SK-N-SH treated with all-trans-retinoic acid at 6 μM for 48 hours (cell line): ENCODE measurements at regions not wholly inside any gene's neighbourhood (a gene's known extent, or its start where the extent isn't known, plus 50 kb on each side); places are given as distances from the start of the nearest gene placed in this dataset.

Source experiments
- ATAC-seq: fragments of 200-7000 bp; cut with Tn5 transposase; 3 replicates; pipeline ENCODE4 v1.9.1; 2020; ENCODE audit warnings: mild to moderate bottlenecking, moderate library complexity
- ARNTL ChIP-seq: fragments of 450-650 bp; formaldehyde crosslinking; IDR thresholded peaks from 2 replicates; pipeline ENCODE4 v1.5.0; 2020; ENCODE audit warnings: low read depth, mild to moderate bottlenecking, moderate library complexity, borderline replicate concordance
- BACH2 ChIP-seq: fragments of 250-450 bp; sonication (Bioruptor Pico); IDR thresholded peaks from 2 replicates; pipeline ENCODE4 v1.9.0; 2021; ENCODE audit warnings: mild to moderate bottlenecking, borderline replicate concordance
- CREB5 ChIP-seq: fragments of 250-450 bp; sonication (Bioruptor Pico); IDR thresholded peaks from 2 replicates; pipeline ENCODE4 v1.5.1; 2020; ENCODE audit warnings: low read depth, mild to moderate bottlenecking, moderate library complexity
- CSRNP3 ChIP-seq: fragments of 250-450 bp; sonication (Bioruptor Pico); IDR thresholded peaks from 2 replicates; pipeline ENCODE4 v1.5.1; 2021; ENCODE audit warnings: mild to moderate bottlenecking, moderate library complexity
- ESRRG ChIP-seq: fragments of 250-450 bp; sonication (Bioruptor Pico); IDR thresholded peaks from 2 replicates; pipeline ENCODE4 v1.6.1; 2021; ENCODE audit warnings: mild to moderate bottlenecking
- ISL1 ChIP-seq: fragments of 250-450 bp; sonication (Bioruptor Pico); IDR thresholded peaks from 2 replicates; pipeline ENCODE4 v2.1.2; 2022; ENCODE audit warnings: mild to moderate bottlenecking, moderate library complexity
- OSR1 ChIP-seq: fragments of 250-450 bp; sonication (Bioruptor Pico); IDR thresholded peaks from 2 replicates; pipeline ENCODE4 v1.8.0; 2022; ENCODE audit warnings: moderate library complexity, mild to moderate bottlenecking, inconsistent platforms
- RARB ChIP-seq: fragments of 250-450 bp; sonication (Bioruptor Pico); IDR thresholded peaks from 2 replicates; pipeline ENCODE4 v1.8.0; 2021; ENCODE audit warnings: mild to moderate bottlenecking, moderate library complexity
- SNAI2 ChIP-seq: fragments of 250-450 bp; sonication (Bioruptor Pico); IDR thresholded peaks from 2 replicates; pipeline ENCODE4 v1.5.0; 2020; ENCODE audit warnings: mild to moderate bottlenecking, moderate library complexity
- TCF4 ChIP-seq: fragments of 250-450 bp; sonication (Bioruptor Pico); IDR thresholded peaks from 2 replicates; pipeline ENCODE4 v1.8.0; 2021; ENCODE audit warnings: mild to moderate bottlenecking, moderate library complexity, borderline replicate concordance
- TOX ChIP-seq: fragments of 250-450 bp; sonication (Bioruptor Pico); IDR thresholded peaks from 2 replicates; pipeline ENCODE4 v1.8.0; 2021; ENCODE audit warnings: mild to moderate bottlenecking, moderate library complexity, borderline replicate concordance
- TSHZ2 ChIP-seq: fragments of 250-450 bp; sonication (Bioruptor Pico); IDR thresholded peaks from 2 replicates; pipeline ENCODE4 v1.5.0; 2020; ENCODE audit warnings: mild to moderate bottlenecking, moderate library complexity
- ZFP3 ChIP-seq: fragments of 250-450 bp; sonication (Bioruptor Pico); IDR thresholded peaks from 2 replicates; pipeline ENCODE4 v1.5.0; 2020; ENCODE audit warnings: mild to moderate bottlenecking, moderate library complexity
- ZNF565 ChIP-seq: fragments of 450-650 bp; formaldehyde crosslinking; conservative IDR thresholded peaks from 2 replicates; pipeline ENCODE4 v1.5.0; 2020; ENCODE audit warnings: low read depth, mild to moderate bottlenecking, moderate library complexity
- ZNF70 ChIP-seq: fragments of 450-650 bp; formaldehyde crosslinking; IDR thresholded peaks from 2 replicates; pipeline ENCODE4 v1.5.0; 2020; ENCODE audit warnings: mild to moderate bottlenecking, moderate library complexity
- ZNF8 ChIP-seq: fragments of 450-650 bp; formaldehyde crosslinking; IDR thresholded peaks from 2 replicates; pipeline ENCODE4 v1.5.0; 2020; ENCODE audit warnings: mild to moderate bottlenecking, moderate library complexity
- TF ChIP-seq, protein P1 (sequence below): fragments of 250-450 bp; sonication (Bioruptor Pico); IDR thresholded peaks from 2 replicates; pipeline ENCODE4 v1.8.0; 2021; ENCODE audit warnings: low read depth, mild to moderate bottlenecking, moderate library complexity, borderline replicate concordance
- TF ChIP-seq, protein P2 (sequence below): fragments of 250-450 bp; sonication (Bioruptor Pico); IDR thresholded peaks from 2 replicates; pipeline ENCODE4 v1.8.0; 2020; ENCODE audit warnings: mild to moderate bottlenecking, moderate library complexity, borderline replicate concordance

- TF ChIP-seq SNAI2: no peak
- no peak for TF ChIP-seq CREB5 (CRISPR knock-in tag)
- TF ChIP-seq ZNF8 (CRISPR knock-in tag): no peak
- no peak for TF ChIP-seq CSRNP3
- TF ChIP-seq OSR1 (CRISPR knock-in tag): no peak
- TF ChIP-seq, protein P1, sequence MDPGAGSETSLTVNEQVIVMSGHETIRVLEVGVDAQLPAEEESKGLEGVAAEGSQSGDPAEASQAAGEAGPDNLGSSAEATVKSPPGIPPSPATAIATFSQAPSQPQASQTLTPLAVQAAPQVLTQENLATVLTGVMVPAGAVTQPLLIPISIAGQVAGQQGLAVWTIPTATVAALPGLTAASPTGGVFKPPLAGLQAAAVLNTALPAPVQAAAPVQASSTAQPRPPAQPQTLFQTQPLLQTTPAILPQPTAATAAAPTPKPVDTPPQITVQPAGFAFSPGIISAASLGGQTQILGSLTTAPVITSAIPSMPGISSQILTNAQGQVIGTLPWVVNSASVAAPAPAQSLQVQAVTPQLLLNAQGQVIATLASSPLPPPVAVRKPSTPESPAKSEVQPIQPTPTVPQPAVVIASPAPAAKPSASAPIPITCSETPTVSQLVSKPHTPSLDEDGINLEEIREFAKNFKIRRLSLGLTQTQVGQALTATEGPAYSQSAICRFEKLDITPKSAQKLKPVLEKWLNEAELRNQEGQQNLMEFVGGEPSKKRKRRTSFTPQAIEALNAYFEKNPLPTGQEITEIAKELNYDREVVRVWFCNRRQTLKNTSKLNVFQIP (CRISPR knock-in tag): no peak
- no peak for TF ChIP-seq BACH2 (CRISPR knock-in tag)
- TF ChIP-seq, protein P2, sequence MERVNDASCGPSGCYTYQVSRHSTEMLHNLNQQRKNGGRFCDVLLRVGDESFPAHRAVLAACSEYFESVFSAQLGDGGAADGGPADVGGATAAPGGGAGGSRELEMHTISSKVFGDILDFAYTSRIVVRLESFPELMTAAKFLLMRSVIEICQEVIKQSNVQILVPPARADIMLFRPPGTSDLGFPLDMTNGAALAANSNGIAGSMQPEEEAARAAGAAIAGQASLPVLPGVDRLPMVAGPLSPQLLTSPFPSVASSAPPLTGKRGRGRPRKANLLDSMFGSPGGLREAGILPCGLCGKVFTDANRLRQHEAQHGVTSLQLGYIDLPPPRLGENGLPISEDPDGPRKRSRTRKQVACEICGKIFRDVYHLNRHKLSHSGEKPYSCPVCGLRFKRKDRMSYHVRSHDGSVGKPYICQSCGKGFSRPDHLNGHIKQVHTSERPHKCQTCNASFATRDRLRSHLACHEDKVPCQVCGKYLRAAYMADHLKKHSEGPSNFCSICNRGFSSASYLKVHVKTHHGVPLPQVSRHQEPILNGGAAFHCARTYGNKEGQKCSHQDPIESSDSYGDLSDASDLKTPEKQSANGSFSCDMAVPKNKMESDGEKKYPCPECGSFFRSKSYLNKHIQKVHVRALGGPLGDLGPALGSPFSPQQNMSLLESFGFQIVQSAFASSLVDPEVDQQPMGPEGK (CRISPR knock-in tag): no peak
- TF ChIP-seq ZFP3 (CRISPR knock-in tag): no peak
- TF ChIP-seq ISL1 (CRISPR knock-in tag): no peak
- no peak for TF ChIP-seq TSHZ2
- no peak for TF ChIP-seq ARNTL (CRISPR knock-in tag)
- no peak for TF ChIP-seq ZNF565
- TF ChIP-seq RARB (CRISPR knock-in tag): no peak
- no peak for TF ChIP-seq ESRRG (CRISPR knock-in tag)
- no peak for TF ChIP-seq ZNF70 (CRISPR knock-in tag)
- TF ChIP-seq TOX (CRISPR knock-in tag): no peak
- TF ChIP-seq TCF4 (CRISPR knock-in tag): no peak
- ATAC-seq: no peak
Observed at GRCh38 chrX:129227366-129227765, 295.9 kb downstream of the SMARCA1 start.

DNA sequence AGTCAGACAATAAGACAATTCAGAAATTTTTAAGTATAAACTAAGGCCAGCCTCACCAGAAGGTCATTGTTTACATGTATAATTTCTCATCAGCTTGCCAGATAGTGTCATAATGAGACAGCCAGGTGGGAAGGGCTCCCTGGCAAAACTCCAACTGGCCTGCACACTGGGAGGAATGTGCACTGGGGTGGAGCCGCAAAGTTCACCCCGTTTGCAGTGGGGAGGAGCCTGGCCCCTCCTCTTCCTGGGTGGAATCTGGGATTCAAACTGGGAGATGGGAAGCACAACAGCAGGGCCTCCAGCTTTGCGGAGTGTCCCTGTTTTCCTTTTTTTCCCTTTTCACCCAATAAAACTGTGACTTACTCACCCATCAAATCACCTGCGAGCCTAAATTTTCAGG lies 329.9 kb downstream of the SMARCA1 start:
- TF ChIP-seq ARNTL (CRISPR knock-in tag): no peak
- TF ChIP-seq TOX (CRISPR knock-in tag): no peak
- TF ChIP-seq OSR1 (CRISPR knock-in tag): no peak
- TF ChIP-seq TSHZ2: no peak
- TF ChIP-seq TCF4 (CRISPR knock-in tag): no peak
- no peak for TF ChIP-seq ZNF8 (CRISPR knock-in tag)
- TF ChIP-seq ZNF70 (CRISPR knock-in tag): no peak
- TF ChIP-seq, protein P2 (CRISPR knock-in tag): no peak
- TF ChIP-seq CREB5 (CRISPR knock-in tag): no peak
- no peak for TF ChIP-seq RARB (CRISPR knock-in tag)
- TF ChIP-seq ISL1 (CRISPR knock-in tag): no peak
- ATAC-seq: no peak
